ENCODE measurements at regions not wholly inside any gene's neighbourhood (a gene's known extent, or its start where the extent isn't known, plus 50 kb on each side); places are given as distances from the start of the nearest gene placed in this dataset.

DNA sequence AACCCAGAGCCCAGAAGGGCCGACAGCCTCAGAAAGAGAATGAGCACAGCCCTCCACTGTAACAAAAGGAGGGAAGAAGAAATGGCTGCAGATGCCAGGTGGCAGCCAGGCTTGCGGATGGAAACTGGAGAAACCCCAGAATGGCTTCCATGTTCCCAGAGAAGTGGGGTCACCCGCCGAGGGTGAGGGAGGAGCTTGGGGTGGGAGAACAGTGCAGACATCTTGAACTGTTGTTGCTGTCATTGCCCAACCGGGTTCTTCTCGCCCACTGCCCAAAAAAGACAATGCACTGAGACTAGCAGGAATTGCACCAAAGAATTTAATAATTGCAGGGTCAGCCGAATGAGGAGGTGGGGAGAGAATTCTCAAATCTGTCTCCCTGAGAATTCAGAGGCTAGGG is 223.2 kb upstream of the RAB6C start:
- no peak for DNase-seq

DNA sequence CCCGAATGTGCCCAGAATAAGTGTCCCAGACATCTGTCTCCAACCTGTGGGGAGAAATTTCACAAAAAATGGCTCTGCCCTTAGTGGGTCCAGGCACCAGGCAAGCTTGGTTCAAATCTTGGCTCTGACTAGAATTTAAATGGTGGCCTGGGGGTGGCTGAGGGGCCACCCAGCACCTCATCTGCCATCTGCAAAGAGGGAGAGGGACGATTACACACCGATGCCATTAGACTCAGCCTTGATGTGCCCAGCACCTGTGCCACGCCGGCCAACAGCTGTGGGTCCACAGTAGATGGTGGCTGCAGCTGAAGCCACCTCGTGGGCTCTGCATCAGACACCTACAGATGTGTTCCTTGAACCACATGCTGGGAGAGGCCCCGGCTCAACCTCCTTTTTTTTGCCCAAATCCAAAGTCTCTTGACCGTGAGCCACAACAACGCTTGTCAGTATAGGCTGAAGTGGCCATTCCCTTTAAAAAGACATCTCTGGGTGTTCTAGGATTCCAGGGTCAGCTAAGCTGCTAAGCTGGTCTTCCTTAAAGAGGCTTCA is 222.0 kb upstream of the RAB6C start:
- DNase-seq = no peak

DNA sequence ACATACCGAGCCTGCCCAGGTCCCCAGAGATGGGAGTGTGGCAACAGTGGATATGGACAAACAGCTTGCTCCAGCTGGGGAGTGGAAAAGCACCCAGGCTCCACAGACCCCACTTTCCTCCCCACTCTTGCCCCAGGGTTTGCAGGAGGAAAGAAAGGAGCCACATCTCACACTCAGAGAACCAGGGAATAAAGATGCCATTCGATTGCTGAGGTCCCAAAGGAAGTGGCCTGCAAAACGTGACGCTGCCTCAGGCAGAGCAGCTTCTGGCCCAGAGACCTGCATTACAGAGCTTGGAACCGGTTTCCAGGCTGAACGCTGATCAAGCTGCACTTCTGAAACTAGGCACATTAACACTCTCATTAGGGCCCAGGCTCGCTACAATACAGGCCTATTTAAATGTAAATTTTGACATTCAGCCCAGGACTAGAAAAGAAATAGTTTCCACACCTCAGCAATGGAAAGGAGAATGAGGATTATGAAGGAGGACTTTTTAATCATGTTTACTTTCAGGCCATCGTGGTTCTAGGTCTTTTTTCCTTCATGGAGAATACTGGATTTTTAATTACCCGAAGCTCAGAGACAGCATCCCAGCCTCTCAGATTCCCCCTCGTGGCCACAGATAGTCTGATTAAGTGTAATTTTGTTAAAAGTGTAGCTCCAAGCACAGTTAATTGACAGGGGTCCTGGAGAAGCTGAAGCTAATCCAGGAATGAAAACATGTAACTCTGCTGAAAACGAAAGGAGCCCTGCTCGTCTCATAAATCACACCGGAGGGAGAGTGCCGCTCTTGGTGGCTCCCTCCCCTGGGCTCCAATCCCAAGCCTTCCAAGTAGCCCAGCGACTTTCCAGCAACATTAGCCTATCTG is 221.3 kb upstream of the RAB6C start:
- DNase-seq = no peak

DNA sequence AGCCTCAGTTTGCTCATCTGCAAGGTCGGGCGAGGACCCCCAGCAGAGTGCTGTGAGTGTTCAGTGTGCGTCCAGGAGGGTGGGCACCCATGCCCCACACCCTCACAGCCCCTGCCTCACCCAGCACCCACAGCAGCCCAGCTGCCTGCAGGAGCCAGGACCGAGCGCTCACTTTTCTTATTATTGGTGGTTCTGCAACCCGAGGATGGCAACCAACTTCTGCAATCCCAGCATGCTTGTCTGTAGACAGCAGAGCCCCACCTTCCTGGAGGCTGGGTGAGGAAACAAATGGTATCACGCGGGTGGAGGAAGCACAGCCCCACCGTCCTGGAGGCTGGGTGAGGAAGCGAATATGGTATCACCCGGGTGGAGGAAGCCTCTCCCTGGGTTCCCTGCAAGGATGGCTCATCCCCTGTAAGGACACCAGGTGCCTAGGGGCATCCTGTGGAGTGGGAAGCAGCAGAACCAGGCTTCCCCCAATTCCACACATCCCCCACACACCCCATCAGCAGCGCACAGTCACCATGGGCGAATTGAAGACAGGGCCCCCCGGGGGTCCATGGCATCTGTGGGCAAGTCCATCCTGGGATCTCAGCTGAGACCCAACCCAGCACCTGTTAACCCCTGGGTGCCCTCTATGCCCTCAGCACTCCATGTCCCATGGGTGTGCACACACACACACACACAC is 220.5 kb upstream of the RAB6C start:
- no peak for DNase-seq

DNA sequence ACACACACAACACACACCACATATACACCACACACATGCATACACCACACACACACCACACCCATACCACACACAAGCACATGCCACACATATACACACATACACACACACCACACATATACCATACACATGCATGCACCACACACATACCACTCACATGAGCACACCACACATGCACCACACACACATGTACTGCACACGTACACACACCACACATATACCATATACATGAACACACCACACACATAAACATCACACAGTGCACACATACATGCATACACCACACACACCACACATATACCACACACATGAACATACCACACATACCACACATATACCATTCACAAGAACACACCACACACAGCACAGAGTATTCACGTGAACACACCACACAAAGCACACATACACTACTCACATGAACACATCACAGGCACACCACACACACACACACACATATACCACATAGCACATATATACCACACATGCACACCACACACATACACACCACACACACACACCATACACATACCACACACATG is 219.9 kb upstream of the RAB6C start:
- DNase-seq = no peak

DNA sequence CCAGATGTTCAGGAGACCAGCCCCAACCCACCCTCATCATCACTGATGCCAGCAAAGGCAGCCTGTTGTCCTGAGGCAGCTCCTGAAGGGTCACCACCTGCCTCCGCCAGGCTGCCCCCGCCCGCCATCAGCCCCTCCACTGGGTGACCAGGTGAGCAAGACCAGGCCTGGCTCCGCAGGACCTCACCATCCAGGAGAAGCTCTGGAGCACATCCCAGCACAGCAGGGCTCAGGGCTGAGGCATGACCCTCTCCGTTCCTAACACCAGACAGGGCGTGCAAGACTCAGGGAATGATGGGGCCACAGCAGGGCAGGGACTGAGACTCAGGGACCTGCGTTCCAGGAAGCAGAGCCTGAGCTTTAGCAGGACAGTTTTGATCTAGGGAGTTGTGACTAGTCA is 218.8 kb upstream of the RAB6C start:
- DNase-seq = no peak

DNA sequence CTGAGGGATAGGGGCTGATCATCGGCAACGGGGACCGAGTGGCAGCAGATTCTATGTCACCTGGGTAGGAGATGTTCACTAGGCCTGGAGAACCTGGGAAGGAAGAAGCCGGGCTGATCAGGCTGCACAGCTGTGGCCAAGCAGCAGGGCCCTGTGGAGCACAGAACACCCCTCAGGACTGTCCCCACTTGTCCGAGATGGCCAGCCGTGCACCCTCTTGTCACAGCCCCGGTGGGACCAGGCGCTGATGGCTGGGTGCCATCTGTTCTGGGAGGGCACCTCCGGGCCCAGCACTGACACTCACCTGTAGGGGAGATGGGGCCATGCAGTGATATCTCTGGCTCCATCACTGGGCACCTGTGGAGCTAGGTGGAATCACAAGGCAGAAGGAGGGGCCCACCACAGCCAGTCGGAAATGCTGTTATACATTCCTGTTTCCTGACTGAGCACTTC is 217.9 kb upstream of the RAB6C start:
- DNase-seq = no peak

DNA sequence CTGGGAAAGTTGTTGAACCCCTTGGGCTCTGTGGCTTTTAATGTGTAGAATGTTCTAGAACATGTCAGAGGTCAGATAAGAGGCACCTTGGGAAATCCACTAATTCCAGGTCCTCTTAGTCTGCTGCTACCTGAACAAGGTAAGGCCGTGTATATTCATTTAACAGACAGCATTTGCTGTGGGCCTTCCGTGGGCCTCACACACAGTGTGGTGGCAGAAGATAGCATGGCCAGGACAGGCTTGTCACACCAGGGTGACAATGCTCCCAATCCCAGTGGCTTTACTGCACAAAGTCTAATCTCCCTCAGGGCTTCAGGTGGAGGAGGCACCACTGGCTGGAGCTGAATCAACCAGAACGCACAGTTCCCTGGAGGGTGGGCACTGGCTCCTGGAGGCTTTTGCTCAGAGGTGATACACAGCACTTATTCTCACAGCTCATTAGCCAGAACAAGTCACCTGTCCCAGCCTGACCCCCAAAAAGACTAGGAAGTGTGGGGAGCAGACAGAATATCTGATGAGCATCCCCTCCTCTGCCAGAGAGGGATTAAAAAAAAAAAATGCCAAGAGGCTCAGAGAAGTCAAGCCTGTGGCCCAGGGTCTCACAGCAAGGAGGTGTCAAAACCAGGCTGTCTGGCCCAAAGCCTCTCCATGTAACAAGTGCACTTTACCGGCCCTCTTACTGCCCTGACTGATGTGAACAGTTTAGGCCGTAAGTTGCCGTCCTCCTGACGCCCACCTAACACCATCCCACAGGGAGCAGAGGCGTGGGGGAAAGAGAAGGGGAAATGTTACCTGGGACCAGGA is 216.9 kb upstream of the RAB6C start:
- DNase-seq = no peak

DNA sequence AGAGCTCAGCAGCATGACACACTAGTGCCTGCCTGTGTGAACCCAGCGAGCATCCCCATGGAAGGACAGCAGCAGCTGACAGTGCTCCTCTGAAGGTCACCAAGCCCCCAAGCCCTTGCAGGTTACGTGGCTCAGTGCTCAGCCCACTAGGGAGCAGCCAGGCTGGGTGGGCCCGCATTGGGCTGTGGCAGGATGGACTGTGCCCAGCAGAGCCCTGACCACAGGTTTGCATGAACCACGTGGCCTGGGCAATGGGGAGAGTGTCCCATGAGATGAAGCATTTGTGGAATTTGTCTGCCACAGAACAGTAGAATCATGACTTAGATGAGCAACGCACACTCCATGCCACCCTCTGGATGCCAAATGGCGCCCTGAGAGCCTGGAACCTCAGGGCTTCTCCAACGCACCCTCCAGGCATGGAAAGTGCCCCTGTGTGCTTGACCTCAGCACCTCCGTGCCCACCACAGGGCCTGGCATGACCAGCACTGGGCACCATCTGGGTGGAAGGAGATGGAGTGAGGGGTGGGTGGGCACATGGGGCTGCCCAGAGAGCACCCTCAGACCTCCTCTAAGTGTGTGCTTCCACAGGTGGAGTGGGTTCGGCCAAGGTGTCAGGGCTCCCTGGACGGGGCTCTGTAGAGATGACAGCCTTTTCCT is 216.1 kb upstream of the RAB6C start:
- DNase-seq = no peak

DNA sequence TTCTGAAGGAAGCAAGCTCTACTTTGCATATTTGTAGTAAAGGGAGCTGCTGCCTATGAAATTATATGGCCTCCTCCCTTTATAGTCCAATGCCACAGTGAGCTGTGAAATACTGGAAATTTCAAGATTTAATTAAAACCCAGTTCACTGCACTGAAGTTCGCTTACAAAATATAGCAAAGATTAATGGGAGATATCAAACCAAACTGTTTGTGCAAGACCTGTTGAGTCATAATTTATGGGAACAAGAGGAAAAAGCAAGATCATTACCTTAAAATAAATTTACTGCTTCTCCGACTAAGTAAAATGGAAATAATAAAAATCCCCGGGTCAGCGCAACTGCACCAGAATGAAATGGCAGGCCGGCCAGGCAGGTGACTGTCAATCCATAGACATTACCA is 215.5 kb upstream of the RAB6C start:
- no peak for DNase-seq

DNA sequence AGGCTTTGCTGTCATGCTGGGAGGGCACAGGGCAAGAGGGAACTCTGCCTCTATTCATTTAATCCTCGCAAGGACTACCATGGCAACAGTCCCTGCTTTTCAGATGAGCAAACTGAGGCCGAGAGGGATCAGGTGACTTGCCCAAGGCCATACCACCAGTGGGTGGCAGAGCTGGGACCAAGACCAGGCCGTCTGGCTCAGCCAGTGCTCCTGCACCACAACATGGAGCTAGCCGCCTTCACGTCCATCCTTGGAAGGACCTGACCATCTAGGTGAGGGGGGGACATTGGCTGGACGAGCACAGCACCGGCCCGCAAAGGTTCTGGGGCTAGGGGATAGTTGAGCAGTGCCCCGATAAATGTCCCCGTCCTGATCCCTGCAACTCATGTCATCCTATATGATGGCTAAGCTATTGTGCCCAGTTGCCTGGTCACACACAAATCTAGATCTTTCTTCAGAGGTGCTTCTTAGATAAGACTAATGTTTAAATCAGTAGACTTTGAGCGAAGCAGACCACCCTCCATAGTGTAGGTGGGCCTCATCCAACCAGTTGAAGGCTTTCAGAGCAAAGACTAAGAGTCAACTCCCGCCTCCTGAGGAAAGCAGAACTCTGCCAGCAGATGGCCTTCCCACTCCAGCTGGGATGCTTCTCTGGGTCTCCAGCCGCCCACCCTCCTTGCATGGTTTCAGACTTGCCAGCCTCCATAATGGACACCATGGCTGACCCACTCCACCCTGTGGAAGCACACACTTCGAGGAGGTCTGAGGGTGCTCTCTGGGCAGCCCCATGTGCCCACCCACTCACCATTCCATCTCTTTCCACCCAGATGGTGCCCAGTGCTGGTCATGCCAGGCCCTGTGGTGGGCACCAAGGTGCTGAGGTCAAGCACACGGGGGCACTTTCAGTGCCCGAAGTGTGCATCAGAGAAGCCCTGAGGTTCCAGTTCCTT is 214.8 kb upstream of the RAB6C start:
- no peak for DNase-seq

DNA sequence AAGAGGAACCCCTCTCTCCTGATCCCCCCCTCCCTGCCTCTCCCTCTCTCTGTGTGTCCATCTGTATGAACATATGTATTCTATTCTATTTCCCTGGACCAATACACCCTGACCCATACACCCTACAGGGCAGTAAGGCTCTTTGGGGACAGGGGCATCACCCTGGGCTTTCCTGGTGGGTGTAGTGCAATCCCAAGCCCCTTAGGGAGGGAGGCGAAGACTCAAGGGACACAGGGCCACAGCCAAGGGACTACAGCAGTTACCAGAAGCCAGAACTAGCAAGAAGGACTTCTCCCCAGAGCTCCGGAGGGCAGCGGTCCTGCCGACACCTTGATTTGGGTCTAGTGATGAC is 214.2 kb upstream of the RAB6C start:
- DNase-seq = no peak

DNA sequence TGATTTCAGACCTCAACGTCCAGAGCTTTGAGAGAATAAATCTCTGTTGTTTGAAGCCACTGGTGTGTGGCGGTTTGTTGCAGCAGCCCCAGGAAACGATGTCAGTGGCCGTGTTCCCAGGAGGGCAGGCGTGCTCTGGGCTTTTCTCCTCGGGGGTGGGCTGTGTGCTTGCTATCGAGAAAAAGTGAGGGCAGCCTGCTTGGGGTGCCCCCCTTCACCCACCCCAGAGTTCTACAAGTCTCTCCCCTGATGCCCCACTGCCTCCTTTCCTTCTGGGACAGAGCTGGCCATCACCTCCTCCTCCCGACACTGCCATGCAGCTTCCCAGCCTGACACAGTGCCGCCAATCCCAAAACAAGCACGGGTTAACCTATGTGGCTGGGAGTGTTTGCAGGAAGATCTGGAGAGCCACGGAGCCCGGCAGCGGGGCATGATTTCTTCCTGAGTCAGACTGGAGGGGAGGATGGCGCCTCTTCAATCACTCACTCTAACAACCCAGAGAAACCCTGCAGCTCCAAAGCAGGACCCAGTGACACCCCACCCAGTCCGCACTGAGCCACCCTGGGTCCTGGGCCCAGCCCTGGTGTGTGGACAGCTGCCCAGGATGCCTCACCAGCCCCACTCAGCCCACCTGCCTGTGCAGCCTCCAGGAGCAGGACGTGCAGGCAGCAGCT is 213.7 kb upstream of the RAB6C start:
- DNase-seq = no peak

DNA sequence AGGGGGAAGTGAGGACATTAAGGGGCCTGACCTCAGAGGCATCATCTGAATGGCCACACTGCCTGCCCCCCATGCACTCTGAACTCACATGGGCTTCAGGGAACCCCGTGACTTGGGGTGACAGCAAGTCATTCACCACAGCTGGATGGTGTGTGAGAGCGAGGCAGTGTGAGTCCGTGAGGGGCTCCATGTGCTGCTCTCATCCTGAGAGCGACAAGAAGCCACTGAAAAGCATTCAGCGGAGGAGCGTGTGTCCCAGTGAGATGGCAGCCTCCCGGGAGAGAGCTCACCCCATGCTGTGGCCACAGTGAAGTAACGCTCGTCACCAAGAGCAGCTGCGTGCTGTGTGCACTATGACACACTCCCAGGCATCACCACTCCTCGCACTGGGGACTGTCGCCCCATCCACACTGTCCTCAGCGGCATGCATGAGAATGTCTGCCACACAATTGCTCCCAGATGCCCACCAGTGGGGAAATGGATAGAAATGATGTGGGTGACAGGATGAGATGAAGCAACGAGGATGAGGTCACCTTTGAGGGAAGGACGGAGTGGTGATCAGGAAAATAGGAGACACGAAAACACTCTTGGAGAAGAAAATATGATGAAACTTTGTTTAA is 213.0 kb upstream of the RAB6C start:
- DNase-seq = no peak

DNA sequence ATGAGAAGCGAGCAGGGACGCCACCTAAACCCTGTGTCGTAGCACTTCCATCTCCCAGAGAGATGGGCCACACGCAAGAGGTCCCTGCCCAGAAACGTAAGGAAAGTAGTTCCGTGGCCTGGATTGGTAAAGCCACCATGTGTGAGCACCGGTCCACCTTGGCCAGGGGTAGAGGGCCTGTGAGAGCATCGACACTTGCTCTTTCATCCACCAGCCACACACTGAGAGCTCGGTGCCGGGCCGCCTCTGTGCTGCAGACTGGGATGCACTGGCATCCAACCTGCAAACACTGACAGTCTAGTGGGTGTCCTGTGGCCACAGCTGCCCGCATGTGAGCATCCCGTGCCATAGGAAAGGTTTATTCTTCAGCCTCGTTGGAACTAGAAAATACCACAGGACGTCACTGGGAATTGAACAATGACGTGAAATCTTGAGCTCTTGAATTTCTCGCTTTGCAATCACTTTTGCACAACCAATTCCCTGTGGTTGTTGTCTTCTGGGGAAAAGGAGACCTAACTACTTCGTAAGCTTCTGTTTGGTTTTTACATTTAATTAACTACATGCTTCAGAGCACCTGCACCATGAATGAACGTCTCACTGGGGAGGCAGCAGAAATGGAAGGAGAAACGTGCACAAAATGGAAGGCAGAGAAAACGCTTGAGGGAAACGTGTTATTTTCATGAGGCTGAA is 212.0 kb upstream of the RAB6C start:
- no peak for DNase-seq

DNA sequence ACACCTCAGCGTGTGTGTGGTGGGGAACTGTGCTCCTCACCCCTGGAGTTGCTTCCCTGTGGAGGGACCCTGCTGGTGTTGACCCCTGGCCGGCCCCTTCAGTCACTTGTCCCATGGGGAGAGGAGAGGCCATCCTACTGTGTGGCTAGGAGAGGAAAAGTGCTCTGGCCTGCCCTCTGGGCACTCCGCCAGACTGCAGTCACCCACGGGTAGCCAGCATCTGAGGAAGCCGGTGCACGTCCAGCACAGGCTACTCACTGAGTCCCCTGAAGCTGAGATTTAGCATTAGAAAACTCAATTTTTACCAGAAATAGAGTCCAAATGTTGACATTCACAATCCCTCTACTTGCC is 211.5 kb upstream of the RAB6C start:
- DNase-seq = no peak

DNA sequence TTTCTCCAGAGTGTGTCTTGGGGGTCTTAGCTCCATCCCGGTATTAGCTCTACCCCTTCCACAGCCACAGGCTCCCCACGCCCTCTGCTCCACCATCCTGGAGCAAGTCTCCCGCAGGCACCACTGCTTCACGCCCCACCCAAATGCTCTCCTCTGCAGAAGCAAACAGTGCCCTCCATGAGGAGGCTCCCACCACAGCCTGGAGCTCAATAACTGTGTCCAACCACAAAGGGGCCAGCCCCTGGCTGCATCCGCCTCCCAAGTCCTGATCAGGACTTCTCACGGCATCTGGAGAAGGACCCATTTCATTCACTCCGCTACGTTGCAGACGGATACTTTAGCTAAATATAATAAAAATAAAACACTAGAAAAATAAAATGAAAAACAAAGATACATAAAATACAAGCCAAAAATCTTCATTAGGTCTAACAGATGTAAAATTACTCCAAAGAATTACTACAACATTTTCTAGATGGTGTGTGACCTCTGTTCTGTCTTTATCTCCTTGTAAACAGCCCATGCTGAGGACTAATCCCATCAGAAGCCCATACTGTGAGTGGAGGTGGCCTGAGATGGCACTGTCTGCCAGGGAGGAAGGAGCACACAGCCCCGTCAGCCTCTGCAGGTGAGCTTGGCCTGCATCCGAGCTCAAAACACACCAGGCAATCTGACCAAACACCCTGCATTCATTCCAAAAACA is 210.8 kb upstream of the RAB6C start:
- DNase-seq = no peak

DNA sequence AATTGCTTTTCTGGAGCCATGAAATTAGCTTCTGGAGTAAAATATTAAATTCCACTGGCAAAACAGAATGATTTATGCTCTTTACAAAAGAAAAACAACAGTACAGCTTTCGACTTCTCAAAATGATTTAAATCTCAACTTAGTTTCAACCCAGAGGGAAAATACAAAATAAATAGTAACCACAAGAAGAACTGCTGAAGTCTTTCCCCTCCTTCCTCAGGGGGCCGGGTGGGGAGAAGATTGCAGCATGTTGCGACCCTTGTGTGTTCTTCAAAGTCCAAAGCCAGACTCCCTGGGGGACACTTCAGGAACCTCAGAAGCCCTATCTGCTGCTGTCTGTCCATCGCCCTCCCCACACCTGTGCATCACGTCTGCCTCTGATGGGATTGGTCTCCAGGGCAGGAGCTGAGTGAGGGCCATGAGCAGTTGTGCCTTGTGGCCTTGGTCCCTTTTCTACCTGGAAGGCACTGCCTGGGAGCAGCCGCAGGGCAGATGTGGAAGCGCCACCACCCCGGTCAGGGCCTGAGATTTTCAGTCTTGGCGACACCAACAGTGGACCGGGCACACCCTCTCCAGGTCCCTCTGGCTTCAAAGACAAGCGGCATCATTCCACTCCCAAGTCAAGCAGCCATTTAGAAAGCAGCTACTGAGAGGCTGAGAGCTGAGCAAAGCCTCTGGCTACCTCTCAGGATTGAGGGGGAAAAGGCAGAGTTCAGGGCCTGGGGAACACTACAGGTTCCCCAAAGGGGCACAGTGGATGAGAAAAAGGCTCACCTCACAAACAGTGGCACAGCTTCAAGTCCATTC is 210.1 kb upstream of the RAB6C start:
- no peak for DNase-seq

Measured in GOT3 (cell line).